Fibroblast of skin of left biceps (primary cell): ENCODE measurements at regions not wholly inside any gene's neighbourhood (a gene's known extent, or its start where the extent isn't known, plus 50 kb on each side); places are given as distances from the start of the nearest gene placed in this dataset.
A peak's percentile ranks its signal among the peaks of the same experiment; 100 is the strongest.
"Not testable (repeated sequence)": the region's sequence is repeated elsewhere in the genome, so short reads cannot be mapped to it uniquely, and the experiment has no call there.

Experiments
- DNase-seq, 2 experiments: peaks; one replicate each; pipeline ENCODE4 v3.0.0-alpha.2; 2013; ENCODE audit warnings: low read depth in 2 of 2

- peak in 1 of 2 experiments; percentile 31 for DNase-seq
These were observed 91.0 kb upstream of the FAM20C start for GRCh38 chr7:101146-102046.

DNA sequence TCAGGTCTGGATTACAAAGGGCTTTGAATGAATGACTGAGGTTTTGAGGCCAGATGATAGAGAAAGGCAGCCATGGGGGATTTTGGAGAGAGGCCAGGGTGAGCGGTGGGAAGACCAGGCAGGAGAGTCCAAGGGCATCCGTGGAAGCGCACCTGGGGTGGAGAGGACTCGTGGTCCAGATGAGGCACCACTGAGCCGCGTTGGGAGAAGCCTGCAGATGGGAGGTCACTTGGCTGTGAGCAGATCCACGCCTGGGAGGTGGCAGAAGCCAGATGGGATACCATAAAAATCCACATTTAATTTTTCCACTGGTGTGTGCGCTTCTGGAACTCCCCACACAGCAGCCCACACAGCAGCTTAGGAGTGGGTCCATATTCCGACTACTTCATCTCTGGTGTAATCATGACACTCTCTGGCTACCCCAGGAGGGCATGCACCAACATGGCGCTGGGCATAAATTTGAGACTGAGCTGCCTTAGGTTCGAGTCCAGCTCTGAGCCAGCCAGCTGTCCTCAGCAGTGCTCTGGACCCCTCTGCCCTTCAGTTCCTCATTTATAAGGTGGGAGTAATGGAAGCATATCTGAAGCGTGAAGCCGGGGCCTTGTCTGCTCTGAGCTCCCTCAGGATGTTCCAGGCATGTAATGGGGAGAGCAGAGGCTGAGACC, 90.2 kb upstream of the FAM20C start:
- no peak for DNase-seq

GRCh38 chr7:102721-103120, 89.7 kb upstream of the FAM20C start:
- DNase-seq: no peak

GRCh38 chr7:103981-104380, 88.4 kb upstream of the FAM20C start:
- not testable (repeated sequence) for DNase-seq

DNA sequence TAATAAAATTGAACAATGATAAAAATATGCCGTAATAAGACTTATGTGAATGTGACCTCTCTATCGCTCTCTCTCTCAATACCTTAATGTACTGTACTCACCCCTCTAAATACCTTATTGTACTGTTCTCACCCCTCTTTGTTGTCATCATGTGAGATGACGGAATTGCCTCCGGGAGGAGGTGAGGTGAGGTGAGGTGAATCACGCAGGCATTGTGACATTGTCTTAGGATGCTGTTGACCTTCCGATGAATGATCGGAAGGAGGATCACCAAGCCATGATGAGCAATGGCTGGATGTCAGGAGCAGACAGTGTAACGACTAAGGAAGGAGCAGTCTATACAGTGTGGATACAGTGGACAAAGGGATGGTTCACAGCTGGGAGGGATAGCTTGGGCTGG, 87.4 kb upstream of the FAM20C start:
- DNase-seq: no peak

- DNase-seq: no peak
These were observed 86.0 kb upstream of the FAM20C start for GRCh38 chr7:106356-106755.

- no peak for DNase-seq
These were observed 85.1 kb upstream of the FAM20C start for GRCh38 chr7:107233-107632.

DNA sequence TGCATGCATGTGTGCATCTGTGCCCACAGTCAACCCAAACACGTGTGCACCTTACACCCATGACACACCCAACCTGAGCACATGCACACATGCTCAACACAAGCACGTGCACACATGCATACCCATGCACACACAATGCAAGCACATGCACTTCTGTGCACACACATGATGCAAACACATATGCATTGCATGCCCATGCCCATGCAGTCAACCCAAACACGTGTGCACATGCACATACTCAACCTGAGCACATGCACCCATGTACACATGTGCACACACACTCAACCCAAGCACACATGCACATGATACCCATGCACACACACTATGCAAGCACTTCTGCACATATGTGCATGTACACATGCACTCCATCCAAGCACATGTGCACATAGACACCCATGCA, 84.5 kb upstream of the FAM20C start:
- DNase-seq: no peak

GRCh38 chr7:109094-109493, 83.3 kb upstream of the FAM20C start:
- DNase-seq: no peak

- DNase-seq: no peak
These were observed 82.3 kb upstream of the FAM20C start for GRCh38 chr7:109898-110556.

DNA sequence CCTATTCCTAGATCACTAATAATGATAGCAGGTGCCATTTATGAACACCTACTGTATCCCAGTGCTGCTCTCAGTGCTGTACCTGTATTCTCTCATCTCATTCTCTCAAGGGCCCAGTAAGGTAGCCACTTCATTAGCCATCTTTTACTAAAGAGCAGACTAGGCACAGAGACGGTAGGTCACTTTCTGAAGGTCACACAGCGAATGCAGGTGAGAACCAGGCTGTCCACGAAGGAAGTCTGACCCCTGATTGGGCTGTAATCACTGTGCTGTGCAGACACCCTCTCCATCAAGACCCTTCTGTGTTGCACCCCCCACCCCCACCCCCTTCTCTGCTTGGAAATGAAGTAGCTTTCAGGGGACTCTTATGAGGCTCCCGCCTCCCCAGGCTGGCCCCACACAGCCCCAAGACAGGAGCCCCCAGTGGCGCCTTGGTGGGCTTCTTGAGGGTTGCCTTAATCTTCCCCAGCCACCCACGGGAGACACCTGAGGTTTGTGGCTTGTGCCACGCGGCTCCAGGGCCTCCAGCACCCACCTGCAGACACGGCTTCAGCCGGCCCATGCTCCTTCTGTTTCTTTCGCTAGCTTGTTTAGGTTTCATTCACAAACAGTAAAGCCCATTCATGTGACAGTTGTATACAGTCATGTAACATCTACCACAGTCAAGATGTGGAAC, 81.7 kb upstream of the FAM20C start:
- no peak for DNase-seq

DNA sequence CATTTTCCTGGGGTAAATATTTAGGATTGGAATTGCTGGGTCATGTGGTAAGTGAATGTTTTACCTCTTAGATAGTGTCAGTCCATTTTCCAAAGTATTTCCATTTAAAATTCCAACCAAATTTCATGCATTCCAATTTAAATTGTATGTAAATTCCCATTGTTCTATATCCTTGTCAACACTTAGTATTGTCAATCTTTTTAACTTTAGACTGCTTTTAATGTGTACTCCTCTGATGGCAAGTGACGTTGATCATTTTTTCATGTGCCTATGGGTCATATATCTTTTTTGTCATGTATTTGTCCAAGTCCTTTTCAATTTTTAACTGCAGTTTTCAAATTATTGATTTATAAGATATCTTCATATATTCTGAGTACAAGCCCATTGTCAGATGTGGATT, 80.8 kb upstream of the FAM20C start:
- DNase-seq: no peak

DNA sequence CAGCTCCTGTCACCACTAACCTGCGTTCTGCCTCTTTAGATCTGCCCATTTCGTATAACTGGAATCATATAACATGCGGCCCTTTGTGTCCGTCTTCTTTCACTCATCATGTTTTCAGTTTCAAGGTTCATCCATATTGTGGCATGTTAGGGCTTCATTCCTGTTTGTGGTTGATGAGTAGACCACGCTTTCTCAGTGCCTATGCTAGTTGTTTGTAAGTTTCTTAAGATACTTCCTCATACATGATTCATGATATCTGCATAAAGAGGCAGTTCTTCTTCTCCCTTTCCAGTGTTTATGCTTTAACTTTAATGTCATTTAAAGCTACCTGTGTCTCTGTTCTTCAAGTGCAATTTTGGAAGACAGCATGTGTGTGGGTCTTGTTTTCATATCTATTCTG, 79.5 kb upstream of the FAM20C start:
- no peak for DNase-seq

GRCh38 chr7:115274-115911, 77.0 kb upstream of the FAM20C start:
- no peak for DNase-seq

GRCh38 chr7:116188-116981, 76.0 kb upstream of the FAM20C start:
- DNase-seq: no peak

DNA sequence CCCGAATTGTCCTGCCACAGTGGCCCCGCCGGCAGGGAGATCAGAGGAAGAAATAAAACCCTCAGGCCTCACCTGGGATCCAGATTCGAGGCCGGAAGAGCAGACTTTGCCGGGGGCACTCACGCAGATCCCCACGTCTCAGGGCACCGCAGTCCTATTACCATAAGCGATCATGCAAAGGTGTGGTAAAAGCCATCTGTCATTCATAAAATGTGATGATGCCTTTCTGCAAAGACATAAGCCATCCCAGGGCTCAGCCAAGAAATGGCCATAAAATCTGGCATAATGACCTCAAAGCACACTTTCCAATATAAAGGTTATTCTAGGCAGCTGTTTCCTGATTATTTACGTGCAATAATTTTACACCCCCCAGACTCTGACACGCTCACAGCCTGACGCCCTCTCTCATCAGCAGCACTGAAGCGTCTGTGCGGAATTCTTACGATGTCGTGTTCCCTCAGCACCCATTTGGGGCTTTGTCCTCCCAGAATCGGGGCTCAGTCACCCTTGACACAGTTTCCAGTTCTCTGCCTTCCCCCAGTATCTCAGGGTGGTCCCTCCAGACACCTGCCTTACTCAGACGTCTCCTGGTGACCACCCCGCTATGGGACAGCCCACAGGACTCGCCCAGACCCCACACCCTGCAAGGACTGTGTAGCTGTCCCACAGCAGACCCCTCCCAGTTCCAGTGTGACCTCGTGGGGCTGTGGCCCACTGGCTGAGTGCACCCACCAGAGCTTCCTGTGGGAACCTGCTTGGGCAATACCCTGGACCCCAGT, 74.3 kb upstream of the FAM20C start:
- no peak for DNase-seq

- no peak for DNase-seq
These were observed 73.6 kb upstream of the FAM20C start for GRCh38 chr7:118615-119391.

- no peak for DNase-seq
These were observed 72.8 kb upstream of the FAM20C start for GRCh38 chr7:119392-120163.
